ENCODE measurements at regions not wholly inside any gene's neighbourhood (a gene's known extent, or its start where the extent isn't known, plus 50 kb on each side); places are given as distances from the start of the nearest gene placed in this dataset.

GRCh38 chr9:11973511-11973910, 719.7 kb upstream of the TYRP1 start:
- TF ChIP-seq, protein P1, sequence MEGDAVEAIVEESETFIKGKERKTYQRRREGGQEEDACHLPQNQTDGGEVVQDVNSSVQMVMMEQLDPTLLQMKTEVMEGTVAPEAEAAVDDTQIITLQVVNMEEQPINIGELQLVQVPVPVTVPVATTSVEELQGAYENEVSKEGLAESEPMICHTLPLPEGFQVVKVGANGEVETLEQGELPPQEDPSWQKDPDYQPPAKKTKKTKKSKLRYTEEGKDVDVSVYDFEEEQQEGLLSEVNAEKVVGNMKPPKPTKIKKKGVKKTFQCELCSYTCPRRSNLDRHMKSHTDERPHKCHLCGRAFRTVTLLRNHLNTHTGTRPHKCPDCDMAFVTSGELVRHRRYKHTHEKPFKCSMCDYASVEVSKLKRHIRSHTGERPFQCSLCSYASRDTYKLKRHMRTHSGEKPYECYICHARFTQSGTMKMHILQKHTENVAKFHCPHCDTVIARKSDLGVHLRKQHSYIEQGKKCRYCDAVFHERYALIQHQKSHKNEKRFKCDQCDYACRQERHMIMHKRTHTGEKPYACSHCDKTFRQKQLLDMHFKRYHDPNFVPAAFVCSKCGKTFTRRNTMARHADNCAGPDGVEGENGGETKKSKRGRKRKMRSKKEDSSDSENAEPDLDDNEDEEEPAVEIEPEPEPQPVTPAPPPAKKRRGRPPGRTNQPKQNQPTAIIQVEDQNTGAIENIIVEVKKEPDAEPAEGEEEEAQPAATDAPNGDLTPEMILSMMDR (IDR thresholded peaks at IDR 0.05; ENCODE audit: low read length) = no peak
- TF ChIP-seq EZH2 (optimal IDR thresholded peaks at IDR 0.05; ENCODE audit: low read depth, low read length) (no peak), EZH2phosphoT487 (IDR thresholded peaks at IDR 0.05; ENCODE audit: low read length) (no peak)

All from MM.1S (cell line).